ENCODE measurements at regions not wholly inside any gene's neighbourhood (a gene's known extent, or its start where the extent isn't known, plus 50 kb on each side); places are given as distances from the start of the nearest gene placed in this dataset.

DNA sequence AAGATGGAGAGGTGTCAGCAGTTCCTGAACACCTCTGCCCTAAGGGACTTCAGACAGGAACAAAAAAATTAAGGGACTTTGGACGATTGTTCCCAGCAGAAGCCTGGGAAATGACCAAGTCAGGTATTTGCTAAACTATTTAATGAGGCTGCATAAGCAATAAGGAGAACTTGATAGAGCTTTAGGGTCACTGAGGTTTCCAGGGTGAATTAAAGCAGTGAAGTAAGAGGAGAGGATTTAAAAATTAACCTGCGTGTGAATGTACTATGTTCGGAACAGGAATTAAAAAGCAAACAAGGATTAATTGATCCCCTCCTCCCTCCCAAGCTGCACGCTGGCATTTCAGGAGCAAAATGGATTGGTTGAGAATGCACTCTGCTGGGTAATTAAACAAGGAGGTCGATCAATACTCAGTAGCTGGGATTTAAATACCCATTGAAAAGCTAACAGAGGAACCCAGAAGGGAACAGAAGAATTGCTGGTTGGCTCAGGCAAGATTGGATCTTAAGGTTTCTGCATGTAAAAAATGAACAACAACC lies 157.2 kb downstream of the RNF152 start:
- H3K9me3 Mint-ChIP-seq: no peaks in the 10 kb centered on the region
- no peaks in the 10 kb centered on the region for H3K36me3 Mint-ChIP-seq
- DNase-seq (ENCODE audit: extremely low spot score, unreplicated experiment): no peak
- no peaks in the 10 kb centered on the region for H3K27me3 Mint-ChIP-seq
- peak overlapping the region; percentile 53 for H3K4me3 Mint-ChIP-seq
- H3K27ac Mint-ChIP-seq: peak overlapping the region; percentile 51
- TF ChIP-seq, protein P1, sequence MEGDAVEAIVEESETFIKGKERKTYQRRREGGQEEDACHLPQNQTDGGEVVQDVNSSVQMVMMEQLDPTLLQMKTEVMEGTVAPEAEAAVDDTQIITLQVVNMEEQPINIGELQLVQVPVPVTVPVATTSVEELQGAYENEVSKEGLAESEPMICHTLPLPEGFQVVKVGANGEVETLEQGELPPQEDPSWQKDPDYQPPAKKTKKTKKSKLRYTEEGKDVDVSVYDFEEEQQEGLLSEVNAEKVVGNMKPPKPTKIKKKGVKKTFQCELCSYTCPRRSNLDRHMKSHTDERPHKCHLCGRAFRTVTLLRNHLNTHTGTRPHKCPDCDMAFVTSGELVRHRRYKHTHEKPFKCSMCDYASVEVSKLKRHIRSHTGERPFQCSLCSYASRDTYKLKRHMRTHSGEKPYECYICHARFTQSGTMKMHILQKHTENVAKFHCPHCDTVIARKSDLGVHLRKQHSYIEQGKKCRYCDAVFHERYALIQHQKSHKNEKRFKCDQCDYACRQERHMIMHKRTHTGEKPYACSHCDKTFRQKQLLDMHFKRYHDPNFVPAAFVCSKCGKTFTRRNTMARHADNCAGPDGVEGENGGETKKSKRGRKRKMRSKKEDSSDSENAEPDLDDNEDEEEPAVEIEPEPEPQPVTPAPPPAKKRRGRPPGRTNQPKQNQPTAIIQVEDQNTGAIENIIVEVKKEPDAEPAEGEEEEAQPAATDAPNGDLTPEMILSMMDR (conservative IDR thresholded peaks at IDR 0.05): no peak
- peaks cover 40% of the 10 kb centered on the region for H3K4me1 Mint-ChIP-seq (ENCODE audit: unreplicated experiment)

DNA sequence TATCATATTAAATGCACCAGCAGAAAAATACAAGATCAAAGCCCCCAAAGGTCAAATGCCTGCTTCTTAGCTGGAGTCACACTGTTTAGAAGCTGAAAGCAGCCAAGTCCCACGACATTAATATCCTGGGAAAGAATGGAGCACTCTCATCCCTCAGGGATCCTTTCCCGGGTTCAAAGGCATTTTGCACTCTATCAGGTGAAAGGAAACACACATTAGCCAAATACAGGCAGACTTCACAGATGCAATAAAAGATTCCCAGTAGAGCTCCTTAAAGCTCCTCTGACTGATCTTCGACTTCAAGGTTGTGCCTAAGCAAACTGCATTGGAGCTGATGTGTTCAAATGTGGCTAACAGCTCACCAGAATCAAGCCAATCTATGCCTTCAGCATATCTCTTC lies 158.4 kb downstream of the RNF152 start:
- H3K36me3 Mint-ChIP-seq: no peaks in the 10 kb centered on the region
- H3K4me1 Mint-ChIP-seq (ENCODE audit: unreplicated experiment): peaks cover 40% of the 10 kb centered on the region
- TF ChIP-seq, protein P1 (conservative IDR thresholded peaks at IDR 0.05): no peak
- H3K9me3 Mint-ChIP-seq: no peaks in the 10 kb centered on the region
- H3K27ac Mint-ChIP-seq: no peak overlapping the region
- H3K4me3 Mint-ChIP-seq: no peak overlapping the region
- DNase-seq (ENCODE audit: extremely low spot score, unreplicated experiment): no peak
- H3K27me3 Mint-ChIP-seq: no peaks in the 10 kb centered on the region

- peaks cover 40% of the 10 kb centered on the region for H3K4me1 Mint-ChIP-seq (ENCODE audit: unreplicated experiment)
Measured at GRCh38 chr18:61732854-61733253, 160.0 kb downstream of the RNF152 start.

DNA sequence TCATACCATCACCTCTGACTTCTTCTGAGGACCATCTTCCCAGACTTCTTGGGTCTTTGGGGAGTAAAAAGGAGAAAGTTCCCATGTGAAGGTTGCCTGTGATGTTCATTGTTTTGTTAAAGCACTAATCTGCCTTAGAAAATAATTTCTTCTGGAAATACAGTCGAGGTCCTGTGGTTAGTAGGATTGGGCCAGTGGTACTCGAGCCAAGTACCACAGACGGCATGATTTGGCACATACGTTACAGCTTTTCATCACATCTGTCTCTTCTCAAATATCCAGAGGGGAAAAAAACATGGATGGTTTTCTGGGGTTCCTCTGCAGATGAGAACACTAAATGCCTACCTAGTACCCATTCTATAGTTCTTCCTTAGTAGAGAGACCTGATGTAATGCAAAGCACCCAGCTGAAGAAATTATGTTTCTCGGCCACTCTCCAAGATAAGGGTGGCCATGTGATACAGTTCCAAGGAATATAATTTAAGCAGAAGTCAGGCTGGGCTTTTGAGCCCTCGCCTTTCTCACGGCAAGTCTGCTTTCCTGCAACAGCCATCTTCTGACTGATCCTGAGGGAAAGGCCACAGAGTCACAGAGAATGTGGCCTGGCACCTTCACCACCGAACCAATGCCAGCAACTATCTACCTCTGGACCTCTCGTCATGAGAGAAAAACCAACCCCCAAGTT lies 161.0 kb downstream of the RNF152 start:
- Mint-ChIP-seq H3K27me3 (no peaks in the 10 kb centered on the region), H3K4me1 (ENCODE audit: unreplicated experiment) (peaks cover 38% of the 10 kb centered on the region), H3K36me3 (no peaks in the 10 kb centered on the region), H3K4me3 (no peak overlapping the region), H3K9me3 (peaks cover 4% of the 10 kb centered on the region), H3K27ac (no peak overlapping the region)
- TF ChIP-seq, protein P1 (conservative IDR thresholded peaks at IDR 0.05): no peak
- no peak for DNase-seq (ENCODE audit: extremely low spot score, unreplicated experiment)

More at GRCh38 chr18:61732854-61733253, 160.0 kb downstream of the RNF152 start:
- Mint-ChIP-seq H3K9me3 (no peaks in the 10 kb centered on the region), H3K27ac (no peak overlapping the region), H3K4me3 (no peak overlapping the region), H3K27me3 (no peaks in the 10 kb centered on the region), H3K36me3 (no peaks in the 10 kb centered on the region)
- TF ChIP-seq, protein P1 (conservative IDR thresholded peaks at IDR 0.05): no peak
- DNase-seq (ENCODE audit: extremely low spot score, unreplicated experiment): no peak

GRCh38 chr18:61731178-61731577 lies 161.6 kb downstream of the RNF152 start:
- DNase-seq (ENCODE audit: extremely low spot score, unreplicated experiment): no peak
- Mint-ChIP-seq H3K9me3 (peaks cover 4% of the 10 kb centered on the region), H3K27me3 (no peaks in the 10 kb centered on the region), H3K27ac (no peak overlapping the region), H3K36me3 (no peaks in the 10 kb centered on the region), H3K4me1 (ENCODE audit: unreplicated experiment) (peaks cover 32% of the 10 kb centered on the region), H3K4me3 (no peak overlapping the region)
- TF ChIP-seq, protein P1 (conservative IDR thresholded peaks at IDR 0.05): no peak

All from type B pancreatic cell (in vitro differentiated cells).